K562 (cell line): ENCODE measurements at regions not wholly inside any gene's neighbourhood (a gene's known extent, or its start where the extent isn't known, plus 50 kb on each side); places are given as distances from the start of the nearest gene placed in this dataset.
A peak's percentile ranks its signal among the peaks of the same experiment; 100 is the strongest.

Experiments
- ATAC-seq: fragments of 200-7000 bp; cut with Tn5 transposase; 3 replicates; pipeline ENCODE4 v1.9.1; 2020; ENCODE audit warnings: moderate library complexity
- BruUV-seq: library from RNA; stranded (reverse); fragments of 400-500 nt; replicated peaks from 2 replicates; lab custom pipeline; 2021; lab: Mats Ljungman, UMichigan
- CTCF ChIA-PET: fragments of 300-600 bp; formaldehyde crosslinking; extraction: SDS; loops from one replicate; lab custom pipeline; 2021; ENCODE audit warnings: low intra/inter-chr PET ratio; lab: Yijun Ruan, JAX
- POLR2A ChIA-PET: fragments of 300-600, 350-650 bp; sonication (Branson Sonifier 250); formaldehyde crosslinking; extraction: SDS; loops from one replicate; lab custom pipeline; 2021; ENCODE audit warnings: antibody characterized with exemption, inconsistent platforms; lab: Yijun Ruan, JAX
- DNase-seq, 4 experiments: peaks; one replicate each; pipeline versions ENCODE4 v3.0.0 to v3.0.0-alpha.2; 2011 to 2018; ENCODE audit warnings: low spot score in 3 of 4, mixed read lengths in 3 of 4; ENCODE audit errors: extremely low read depth in 1 of 4
- FAIRE-seq: peaks from 2 replicates; lab custom pipeline; 2011; peaks lifted over from hg19 to GRCh38; lab: Jason Lieb, UNC
- H2AFZ ChIP-seq: 2 replicates; pipeline ENCODE4 v1.6.0; 2011; ENCODE audit warnings: low read depth, low read length, control low read depth, inconsistent platforms
- H3K27ac ChIP-seq: fragments of 200-600 bp; 3 replicates; pipeline ENCODE4 v1.8.0; 2011; ENCODE audit warnings: low read depth, mild to moderate bottlenecking, control low read depth, inconsistent platforms, low read length, moderate library complexity, mixed read lengths; ENCODE audit errors: extremely low read depth
- H3K27me3 ChIP-seq, 2 experiments: fragments of 300-600 bp in 1 of 2; 2 replicates in 1 of 2; 3 replicates in 1 of 2; pipeline versions ENCODE4 v1.6.0 to v1.8.0; 2011; ENCODE audit warnings: inconsistent platforms in 2 of 2, low read length in 2 of 2, mild to moderate bottlenecking in 1 of 2, mixed read lengths in 1 of 2, moderate library complexity in 1 of 2; ENCODE audit not compliant: control insufficient read depth in 2 of 2, insufficient read depth in 2 of 2
- H3K36me3 ChIP-seq: fragments of 300-600 bp; 3 replicates; pipeline ENCODE4 v1.8.0; 2011; ENCODE audit warnings: mild to moderate bottlenecking, low read length, inconsistent platforms; ENCODE audit not compliant: control insufficient read depth, insufficient read depth
- H3K4me1 ChIP-seq, 2 experiments: fragments of 200-600 bp in 1 of 2; replicated peaks in 1 of 2; 2 replicates in 1 of 2; 3 replicates in 1 of 2; pipeline versions ENCODE4 v1.5.1 to v1.8.0; 2011; ENCODE audit warnings: inconsistent platforms in 2 of 2, low read length in 2 of 2, mild to moderate bottlenecking in 1 of 2, mixed read lengths in 1 of 2, moderate library complexity in 1 of 2; ENCODE audit not compliant: control insufficient read depth in 2 of 2, insufficient read depth in 2 of 2
- H3K4me2 ChIP-seq: 2 replicates; pipeline ENCODE4 v1.6.1; 2011; ENCODE audit warnings: low read length, control low read depth, inconsistent platforms, mixed read lengths; ENCODE audit not compliant: insufficient read depth
- H3K4me3 ChIP-seq: fragments of 200-600 bp; sonication (generic), shearing (Covaris generic); 2 replicates; pipeline ENCODE4 v1.5.1; 2016; ENCODE audit warnings: control low read depth, inconsistent platforms
- H3K79me2 ChIP-seq: fragments of 200-600 bp; 3 replicates; pipeline ENCODE4 v1.8.0; 2011; ENCODE audit warnings: low read length, inconsistent platforms; ENCODE audit not compliant: control insufficient read depth, insufficient read depth
- H3K9ac ChIP-seq, 2 experiments: 2 replicates each; pipeline versions ENCODE4 v1.6.0 to v1.6.1; 2011; ENCODE audit warnings: low read depth in 2 of 2, low read length in 2 of 2, control low read depth in 1 of 2, inconsistent platforms in 1 of 2, mild to moderate bottlenecking in 1 of 2, mixed read lengths in 1 of 2; ENCODE audit not compliant: insufficient read depth in 1 of 2
- H3K9me1 ChIP-seq: one replicate; pipeline ENCODE4 v1.6.0; 2011; ENCODE audit warnings: inconsistent platforms, mild to moderate bottlenecking, low read length, moderate library complexity; ENCODE audit not compliant: control insufficient read depth, insufficient read depth
- H3K9me3 ChIP-seq: replicated peaks from 2 replicates; pipeline ENCODE4 v1.5.1; 2011; ENCODE audit warnings: low read depth, low read length, inconsistent platforms; ENCODE audit not compliant: control insufficient read depth, insufficient read depth
- H4K20me1 ChIP-seq: replicated peaks from 2 replicates; pipeline ENCODE4 v1.6.1; 2011; ENCODE audit warnings: low read length, inconsistent platforms, mixed read lengths; ENCODE audit not compliant: control insufficient read depth, insufficient read depth
- CEBPG ChIP-seq, 3 experiments: fragments of 200-800 bp in 1 of 3; sonication (Bioruptor generic) in 1 of 3; sonication (generic) in 1 of 3; formaldehyde crosslinking in 1 of 3; IDR thresholded peaks in 2 of 3; conservative IDR thresholded peaks in 1 of 3; 2 replicates each; pipeline versions ENCODE4 v1.6.1 to v1.8.0; 2016 to 2022; ENCODE audit warnings: missing compliant biosample characterization in 2 of 3, missing genetic modification characterization in 2 of 3, mild to moderate bottlenecking in 1 of 3, missing genetic modification reagents in 1 of 3
- DPF2 ChIP-seq: fragments of 450-650 bp; IDR thresholded peaks from 2 replicates; pipeline ENCODE4 v1.6.1; 2016
- HMG20A ChIP-seq: fragments of 450-650 bp; formaldehyde crosslinking; conservative IDR thresholded peaks from 2 replicates; pipeline ENCODE4 v1.4.0; 2020; ENCODE audit warnings: mild to moderate bottlenecking, mixed read lengths
- HNRNPUL1 ChIP-seq: fragments of 200-400 bp; formaldehyde crosslinking; IDR thresholded peaks from 2 replicates; pipeline ENCODE4 v1.6.1; 2017; ENCODE audit warnings: low read length
- KHSRP ChIP-seq: fragments of 450-650 bp; IDR thresholded peaks from 2 replicates; pipeline ENCODE4 v1.6.1; 2017
- NCOR1 ChIP-seq: fragments of 450-650 bp; IDR thresholded peaks from 2 replicates; pipeline ENCODE4 v1.6.1; 2016; ENCODE audit warnings: mild to moderate bottlenecking, moderate library complexity
- NR2C2 ChIP-seq, 2 experiments: fragments of 200-800 bp in 1 of 2; sonication (Bioruptor generic) in 1 of 2; sonication (generic) in 1 of 2; formaldehyde crosslinking in 1 of 2; IDR thresholded peaks; 2 replicates each; pipeline versions ENCODE4 v1.6.1 to v1.8.0; 2016 to 2022; ENCODE audit warnings: mild to moderate bottlenecking in 1 of 2, missing compliant biosample characterization in 1 of 2, missing genetic modification characterization in 1 of 2, missing genetic modification reagents in 1 of 2
- SMAD2 ChIP-seq: fragments of 150-350 bp; IDR thresholded peaks from 2 replicates; pipeline ENCODE4 v1.6.1; 2014; ENCODE audit warnings: low read depth, mild to moderate bottlenecking, low read length
- TSHZ1 ChIP-seq: fragments of 250-450 bp; sonication (Bioruptor Pico); IDR thresholded peaks from 2 replicates; pipeline ENCODE4 v1.4.0; 2020; ENCODE audit warnings: mild to moderate bottlenecking, moderate library complexity
- XRCC4 ChIP-seq: IDR thresholded peaks from one replicate; pipeline ENCODE4 v1.6.1; 2011; ENCODE audit not compliant: insufficient read depth, insufficient read length; ENCODE audit errors: extremely low read depth
- ZBTB12 ChIP-seq: fragments of 250-450 bp; sonication (Bioruptor Pico); IDR thresholded peaks from 2 replicates; pipeline ENCODE4 v1.4.0; 2020
- WGBS: fragments of 100-300 bp; shearing (Covaris generic); methylation state at CpG from one replicate; pipeline ENCODE4 v1.1.6; 2016; ENCODE audit warnings: low coverage, mixed read lengths; ENCODE audit not compliant: insufficient coverage; ENCODE audit errors: missing lambda C conversion rate; 5-methylcytosine and 5-hydroxymethylcytosine counted together
- in situ Hi-C: fragments of 300-500 bp; cut with MboI; formaldehyde crosslinking; loops from 4 replicates; pipeline ENCODE4 v1.15.0; 2018; ENCODE audit warnings: inconsistent platforms, mixed read lengths
- intact Hi-C: fragments of 100-400 bp; cut with micrococcal nuclease; formaldehyde crosslinking; loops from 2 replicates; pipeline ENCODE4 v1.14.2; 2022
- TF ChIP-seq, protein P1 (sequence below): sonication (generic); IDR thresholded peaks from 2 replicates; pipeline ENCODE4 v1.6.1; 2016

DNA sequence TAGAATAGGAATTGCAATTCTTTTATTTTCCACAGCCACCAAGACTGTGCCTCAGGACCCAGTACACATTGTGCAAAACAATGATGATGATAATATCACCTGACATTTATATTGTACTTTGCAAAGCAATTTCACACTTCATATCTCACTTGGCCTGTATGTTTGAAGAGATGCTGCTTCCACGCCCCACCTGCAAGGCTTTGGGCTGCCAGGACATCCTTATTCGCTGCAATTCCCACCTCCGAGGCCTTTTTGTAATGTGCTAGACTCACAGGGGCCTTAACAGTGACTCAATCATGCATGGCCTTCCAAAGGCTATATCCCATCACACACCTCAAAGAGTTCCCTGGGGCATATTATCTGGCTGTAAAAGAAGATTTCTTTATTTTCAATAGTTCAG lies 200.9 kb downstream of the MYLK4 start (continued):
- no peak for TF ChIP-seq TSHZ1 (CRISPR knock-in tag)
- TF ChIP-seq, protein P1, sequence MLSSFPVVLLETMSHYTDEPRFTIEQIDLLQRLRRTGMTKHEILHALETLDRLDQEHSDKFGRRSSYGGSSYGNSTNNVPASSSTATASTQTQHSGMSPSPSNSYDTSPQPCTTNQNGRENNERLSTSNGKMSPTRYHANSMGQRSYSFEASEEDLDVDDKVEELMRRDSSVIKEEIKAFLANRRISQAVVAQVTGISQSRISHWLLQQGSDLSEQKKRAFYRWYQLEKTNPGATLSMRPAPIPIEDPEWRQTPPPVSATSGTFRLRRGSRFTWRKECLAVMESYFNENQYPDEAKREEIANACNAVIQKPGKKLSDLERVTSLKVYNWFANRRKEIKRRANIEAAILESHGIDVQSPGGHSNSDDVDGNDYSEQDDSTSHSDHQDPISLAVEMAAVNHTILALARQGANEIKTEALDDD = no peak
- TF ChIP-seq KHSRP = no peak
- TF ChIP-seq, all 486 proteins: peak for 0

DNA sequence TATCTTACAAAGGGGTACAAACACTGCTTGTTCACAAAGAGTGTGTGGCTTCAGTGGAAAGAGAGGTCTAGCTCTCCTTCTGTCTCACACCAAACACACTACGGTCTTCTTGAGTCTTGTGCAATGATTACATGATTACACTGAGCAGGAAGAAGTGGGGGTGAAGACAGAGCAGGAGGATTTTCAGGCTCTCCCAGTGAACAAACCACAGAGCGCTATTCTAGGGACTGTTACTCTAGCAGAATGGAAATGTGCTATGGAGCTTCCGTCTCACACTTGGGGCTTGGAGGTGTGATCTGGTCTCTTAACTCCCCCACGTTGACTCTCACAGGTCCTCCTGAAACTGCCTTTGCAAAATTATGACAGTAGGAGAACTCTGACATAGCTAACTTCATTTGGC lies 203.4 kb downstream of the MYLK4 start:
- 1% methylated on average over 4 of the region's 4 CpGs for WGBS
- Histone ChIP-seq H3K4me3 (no peak overlapping the region), H3K27me3 (peaks cover 2 to 10% of the 10 kb centered on the region in 2 experiments; a peak in 4 of 5 replicates), H4K20me1 (no peaks in the 10 kb centered on the region), H3K9ac (no peak overlapping the region), H3K9me1 (no peaks in the 10 kb centered on the region), H3K4me1 (peaks cover 3 to 10% of the 10 kb centered on the region in 2 experiments), H3K27ac (no peak overlapping the region), H3K9me3 (no peaks in the 10 kb centered on the region), H2AFZ (no peak overlapping the region; the same call in 1 of the 2 replicates), H3K4me2 (no peak overlapping the region), H3K79me2 (no peaks in the 10 kb centered on the region), H3K36me3 (no peaks in the 10 kb centered on the region)
- CTCF ChIA-PET = interaction anchor here (0.6 kb wide), 1 partner anchor 102 kb away, joined by 4 read pairs; no protein-coding TSS in a partner anchor
- intact Hi-C loops (no loop called here), in situ Hi-C loops (no loop called here)
- no peak for TF ChIP-seq ZBTB12 (CRISPR knock-in tag)
- no peak for TF ChIP-seq XRCC4
- TF ChIP-seq CEBPG (CRISPR knock-in tag; IDR thresholded peaks at IDR 0.05) = no peak
- TF ChIP-seq CEBPG (tag; conservative IDR thresholded peaks at IDR 0.05 in 1 of 2, IDR thresholded peaks at IDR 0.05 in 1 of 2) = 0 out of 4 replicates have a peak, but pooled peaks of 1 of the 2 experiments have one; percentile 8
- no peak for TF ChIP-seq NR2C2 (CRISPR knock-in tag; IDR thresholded peaks at IDR 0.05)
- no peak for TF ChIP-seq NR2C2 (tag; IDR thresholded peaks at IDR 0.05)
- TF ChIP-seq SMAD2 = no peak
- no peak for TF ChIP-seq DPF2
- no peak for TF ChIP-seq HMG20A
- no peak for TF ChIP-seq HNRNPUL1
- TF ChIP-seq NCOR1 = no peak
- POLR2A ChIA-PET = no interaction called here
- DNase-seq = no peak
- ATAC-seq = no peak
- FAIRE-seq = no peak
- BruUV-seq = no TSS peak
